DND-41 (cell line): ENCODE measurements at regions not wholly inside any gene's neighbourhood (a gene's known extent, or its start where the extent isn't known, plus 50 kb on each side); places are given as distances from the start of the nearest gene placed in this dataset.

Source experiments
- EZH2 ChIP-seq: IDR thresholded peaks from 3 replicates; pipeline ENCODE4 v1.6.1; 2012; ENCODE audit warnings: borderline replicate concordance, low read depth, mild to moderate bottlenecking, moderate library complexity, low read length, inconsistent platforms; ENCODE audit not compliant: severe bottlenecking
- TF ChIP-seq, protein P1 (sequence below): IDR thresholded peaks from 2 replicates; pipeline ENCODE4 v1.5.1; 2012; ENCODE audit warnings: borderline replicate concordance, low read length, moderate library complexity, mild to moderate bottlenecking; ENCODE audit not compliant: poor library complexity, severe bottlenecking; ENCODE audit errors: extremely low read depth

DNA sequence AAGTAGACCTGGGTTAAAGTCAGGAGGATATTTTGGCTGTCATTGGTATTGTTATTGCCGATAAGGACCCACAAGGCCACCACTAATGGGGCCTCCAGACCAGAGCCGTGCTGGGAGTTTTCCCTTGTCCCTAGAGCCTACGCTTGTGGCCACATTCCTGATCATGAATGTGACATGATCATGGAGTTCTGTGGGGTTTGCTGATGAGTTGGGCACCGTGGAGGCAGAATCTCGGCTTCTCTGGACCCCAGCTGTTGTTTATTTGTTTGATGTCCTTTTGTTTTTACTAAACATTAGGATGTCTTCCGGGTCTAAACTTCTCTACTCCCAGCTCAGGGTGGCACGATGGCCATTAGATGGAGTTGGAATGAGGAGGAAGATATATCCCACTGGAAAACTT is 74.9 kb upstream of the TMPRSS2 start:
- TF ChIP-seq, protein P1, sequence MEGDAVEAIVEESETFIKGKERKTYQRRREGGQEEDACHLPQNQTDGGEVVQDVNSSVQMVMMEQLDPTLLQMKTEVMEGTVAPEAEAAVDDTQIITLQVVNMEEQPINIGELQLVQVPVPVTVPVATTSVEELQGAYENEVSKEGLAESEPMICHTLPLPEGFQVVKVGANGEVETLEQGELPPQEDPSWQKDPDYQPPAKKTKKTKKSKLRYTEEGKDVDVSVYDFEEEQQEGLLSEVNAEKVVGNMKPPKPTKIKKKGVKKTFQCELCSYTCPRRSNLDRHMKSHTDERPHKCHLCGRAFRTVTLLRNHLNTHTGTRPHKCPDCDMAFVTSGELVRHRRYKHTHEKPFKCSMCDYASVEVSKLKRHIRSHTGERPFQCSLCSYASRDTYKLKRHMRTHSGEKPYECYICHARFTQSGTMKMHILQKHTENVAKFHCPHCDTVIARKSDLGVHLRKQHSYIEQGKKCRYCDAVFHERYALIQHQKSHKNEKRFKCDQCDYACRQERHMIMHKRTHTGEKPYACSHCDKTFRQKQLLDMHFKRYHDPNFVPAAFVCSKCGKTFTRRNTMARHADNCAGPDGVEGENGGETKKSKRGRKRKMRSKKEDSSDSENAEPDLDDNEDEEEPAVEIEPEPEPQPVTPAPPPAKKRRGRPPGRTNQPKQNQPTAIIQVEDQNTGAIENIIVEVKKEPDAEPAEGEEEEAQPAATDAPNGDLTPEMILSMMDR: no peak
- no peak for TF ChIP-seq EZH2
